ENCODE measurements at regions not wholly inside any gene's neighbourhood (a gene's known extent, or its start where the extent isn't known, plus 50 kb on each side); places are given as distances from the start of the nearest gene placed in this dataset.

GRCh38 chr13:80235967-80236302 lies 105.0 kb downstream of the SPRY2 start:
- no peak for DNase-seq (ENCODE audit: low spot score)

- DNase-seq (ENCODE audit: low spot score) = peak; percentile 79
Measured at GRCh38 chr13:80235166-80235966, 105.6 kb downstream of the SPRY2 start.

- no peak for DNase-seq (ENCODE audit: low spot score)
Measured at GRCh38 chr13:80227645-80228044, 113.3 kb downstream of the SPRY2 start.

- DNase-seq (ENCODE audit: low spot score) = no peak
Measured at GRCh38 chr13:80226645-80227044, 114.3 kb downstream of the SPRY2 start.

GRCh38 chr13:80224468-80224867 lies 116.5 kb downstream of the SPRY2 start:
- DNase-seq (ENCODE audit: low spot score) = peak; percentile 17

GRCh38 chr13:80217614-80218456 lies 123.1 kb downstream of the SPRY2 start:
- DNase-seq (ENCODE audit: low spot score) = no peak

- no peak for DNase-seq (ENCODE audit: low spot score)
Measured at GRCh38 chr13:80215368-80215767, 125.6 kb downstream of the SPRY2 start.

GRCh38 chr13:80214521-80214991 lies 126.4 kb downstream of the SPRY2 start:
- DNase-seq (ENCODE audit: low spot score) = no peak

GRCh38 chr13:80214050-80214449 lies 126.9 kb downstream of the SPRY2 start:
- DNase-seq (ENCODE audit: low spot score) = no peak

GRCh38 chr13:80213201-80213600 lies 127.7 kb downstream of the SPRY2 start:
- no peak for DNase-seq (ENCODE audit: low spot score)

- DNase-seq (ENCODE audit: low spot score) = no peak
Measured at GRCh38 chr13:80211566-80211965, 129.4 kb downstream of the SPRY2 start.

- DNase-seq (ENCODE audit: low spot score) = no peak
Measured at GRCh38 chr13:80204642-80205041, 136.3 kb downstream of the SPRY2 start.

GRCh38 chr13:80203496-80203895 lies 137.4 kb downstream of the SPRY2 start:
- no peak for DNase-seq (ENCODE audit: low spot score)

GRCh38 chr13:80201694-80202468 lies 139.0 kb downstream of the SPRY2 start:
- no peak for DNase-seq (ENCODE audit: low spot score)

GRCh38 chr13:80199585-80200292 lies 141.2 kb downstream of the SPRY2 start:
- DNase-seq (ENCODE audit: low spot score) = no peak

GRCh38 chr13:80199067-80199466 lies 141.9 kb downstream of the SPRY2 start:
- no peak for DNase-seq (ENCODE audit: low spot score)

- no peak for DNase-seq (ENCODE audit: low spot score)
Measured at GRCh38 chr13:80196756-80197155, 144.2 kb downstream of the SPRY2 start.

- DNase-seq (ENCODE audit: low spot score) = no peak
Measured at GRCh38 chr13:80195649-80196048, 145.3 kb downstream of the SPRY2 start.

- DNase-seq (ENCODE audit: low spot score) = no peak
Measured at GRCh38 chr13:80189889-80190597, 150.9 kb downstream of the SPRY2 start.

GRCh38 chr13:80180740-80181355 lies 160.1 kb downstream of the SPRY2 start:
- no peak for DNase-seq (ENCODE audit: low spot score)

- peak; percentile 5 for DNase-seq (ENCODE audit: low spot score)
Measured at GRCh38 chr13:80177327-80177726, 163.6 kb downstream of the SPRY2 start.
